Left hindlimb (tissue), 1 donor: ENCODE measurements at regions not wholly inside any gene's neighbourhood (a gene's known extent, or its start where the extent isn't known, plus 50 kb on each side); places are given as distances from the start of the nearest gene placed in this dataset.
"Not testable (repeated sequence)": the region's sequence is repeated elsewhere in the genome, so short reads cannot be mapped to it uniquely, and the experiment has no call there.

Experiments used
- DNase-seq: peaks from one replicate; pipeline ENCODE4 v3.0.0-alpha.2; 2018

DNA sequence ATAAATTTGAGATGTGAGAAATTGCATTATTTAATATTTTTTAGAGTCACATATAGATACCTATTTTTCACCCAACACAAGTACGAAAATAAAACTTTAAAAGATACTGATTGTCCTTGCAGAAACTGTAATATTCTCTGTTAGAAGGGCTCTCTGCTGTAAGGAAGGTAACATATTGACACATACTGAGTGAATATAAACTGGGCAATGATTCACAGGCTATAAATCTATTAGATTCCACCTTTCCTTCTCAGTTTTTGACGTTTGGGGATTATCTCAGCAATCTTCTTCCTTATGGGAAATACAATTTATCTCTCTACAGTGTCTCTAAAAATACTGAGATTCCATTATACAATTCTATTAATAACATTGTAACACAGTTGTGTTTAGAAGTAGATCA lies 229.1 kb upstream of the MAP2 start:
- no peak for DNase-seq

DNA sequence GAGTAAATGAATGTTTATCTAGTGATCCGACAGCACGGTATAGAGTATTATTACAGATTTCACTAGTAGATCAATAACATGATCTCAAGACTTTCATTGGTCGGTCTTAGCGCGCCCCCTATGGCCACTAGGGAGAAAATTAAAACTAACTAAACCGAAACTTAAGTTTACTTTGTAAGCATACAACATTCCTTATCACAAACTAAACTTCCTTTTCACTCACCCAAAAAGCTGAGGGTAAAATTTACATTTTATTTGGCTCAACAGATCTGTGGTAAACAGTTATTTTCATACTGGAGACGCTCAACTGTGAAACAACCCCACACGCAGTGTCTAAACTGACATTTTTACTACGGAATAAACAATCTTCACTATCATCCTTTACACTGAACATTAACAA lies 215.6 kb upstream of the MAP2 start:
- DNase-seq: no peak

DNA sequence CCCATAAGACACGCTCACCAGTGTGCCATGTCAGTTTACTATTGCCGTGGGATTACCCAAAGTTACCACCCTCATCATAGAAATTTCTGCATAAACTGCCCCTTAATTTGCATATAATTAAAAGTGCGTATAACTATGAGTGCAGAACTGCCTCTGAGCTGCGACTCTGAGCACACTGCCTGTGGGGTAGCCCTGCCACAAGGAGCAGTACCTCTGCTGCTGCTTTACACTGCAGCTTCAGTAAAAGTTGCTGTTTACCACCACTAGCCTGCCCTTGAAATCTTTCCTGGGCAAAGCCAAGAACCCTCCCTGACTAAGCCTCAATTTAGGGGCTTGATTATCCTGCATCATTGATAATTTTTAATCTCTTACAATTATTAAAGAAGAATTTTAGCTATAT lies 213.9 kb upstream of the MAP2 start:
- no peak for DNase-seq

DNA sequence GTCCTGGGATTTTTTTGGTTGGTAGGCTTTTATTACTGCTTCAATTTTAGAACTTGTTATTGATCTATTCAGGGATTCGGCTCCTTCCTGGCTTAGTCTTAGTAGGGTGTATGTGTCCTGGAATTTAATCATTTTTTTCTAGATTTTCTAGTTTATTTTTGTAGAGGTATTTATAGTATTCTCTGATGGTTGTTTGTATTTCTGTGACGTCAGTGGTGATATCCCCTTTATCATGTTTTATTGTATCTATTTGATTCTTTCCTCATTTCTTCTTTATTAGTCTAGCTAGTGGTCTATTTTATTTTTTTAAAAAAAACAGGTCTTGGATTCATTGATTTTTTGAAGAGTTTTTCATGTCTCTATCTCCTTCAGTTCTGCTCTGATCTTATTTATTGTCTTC lies 193.3 kb upstream of the MAP2 start:
- no peak for DNase-seq

DNA sequence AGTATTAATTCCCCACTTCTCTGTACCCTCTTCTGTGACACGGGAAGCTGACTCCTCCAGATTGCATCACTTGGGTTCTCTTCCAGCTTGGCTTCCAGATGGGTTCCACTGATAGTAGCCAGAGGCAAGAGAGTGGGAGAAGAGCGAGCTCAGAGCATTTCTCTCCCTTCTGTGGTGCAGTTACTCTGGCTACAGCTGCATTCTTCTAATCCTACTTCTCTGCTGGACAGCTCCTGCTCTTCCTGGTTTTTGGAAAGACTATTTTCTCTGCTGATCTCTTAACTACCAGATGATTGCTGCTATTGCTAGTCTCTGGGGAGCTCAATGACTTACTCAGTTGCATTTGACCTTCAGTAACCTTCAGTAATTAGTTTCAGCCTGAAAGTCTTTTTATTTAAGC lies 187.5 kb upstream of the MAP2 start:
- DNase-seq: no peak

DNA sequence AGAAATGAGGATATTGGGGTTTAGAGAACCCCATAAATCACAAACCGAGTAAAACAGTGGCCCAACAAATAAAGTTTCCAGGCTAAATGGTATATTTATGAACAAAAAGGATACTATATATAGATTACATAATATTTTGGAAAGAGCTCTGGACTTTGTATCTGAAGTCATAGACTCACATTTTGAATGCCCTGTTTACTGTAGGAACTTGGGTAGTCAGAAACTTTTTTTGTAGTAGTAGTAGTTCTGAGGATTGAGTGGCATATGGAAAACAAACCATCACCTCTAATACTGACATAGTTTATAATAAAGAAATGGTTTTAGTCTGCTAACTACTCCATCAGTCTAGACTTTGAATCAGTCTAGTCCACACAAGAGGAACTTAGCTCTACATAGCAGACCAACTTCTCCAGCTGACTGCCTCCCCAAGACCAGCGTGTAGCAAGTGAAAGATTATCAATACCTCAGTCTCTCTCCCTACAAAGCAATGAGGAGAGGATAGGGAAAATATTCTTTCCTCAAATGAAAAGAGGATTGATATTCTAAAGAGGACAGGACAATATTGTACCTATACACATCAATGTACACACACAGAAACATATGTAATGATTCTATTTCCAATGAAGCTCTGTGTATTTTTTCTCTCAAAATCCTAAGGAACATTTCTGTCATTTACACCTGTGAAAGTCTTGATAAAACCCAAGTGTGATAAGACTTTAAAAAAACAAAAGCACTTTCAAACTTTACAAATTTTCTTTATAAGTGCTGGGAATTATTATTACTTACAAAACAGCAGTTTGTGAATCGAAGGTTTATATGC lies 184.9 kb upstream of the MAP2 start:
- DNase-seq: no peak

DNA sequence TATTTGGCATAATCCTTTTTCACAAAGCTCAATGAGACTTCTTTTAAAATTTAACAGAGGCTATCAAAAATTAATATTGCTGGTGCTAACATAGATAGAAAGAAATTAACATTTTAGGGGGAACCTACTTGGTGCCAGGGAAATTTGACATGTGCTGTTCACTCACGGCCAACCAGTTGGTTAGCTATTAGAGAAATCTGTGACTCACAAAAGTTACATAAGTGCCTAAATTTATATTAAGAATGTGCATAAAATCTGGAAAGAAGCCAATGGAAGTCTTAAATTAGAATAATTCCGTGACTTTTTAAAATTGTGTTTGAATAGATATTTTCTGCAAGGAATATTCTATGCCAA lies 184.3 kb upstream of the MAP2 start:
- DNase-seq: no peak

DNA sequence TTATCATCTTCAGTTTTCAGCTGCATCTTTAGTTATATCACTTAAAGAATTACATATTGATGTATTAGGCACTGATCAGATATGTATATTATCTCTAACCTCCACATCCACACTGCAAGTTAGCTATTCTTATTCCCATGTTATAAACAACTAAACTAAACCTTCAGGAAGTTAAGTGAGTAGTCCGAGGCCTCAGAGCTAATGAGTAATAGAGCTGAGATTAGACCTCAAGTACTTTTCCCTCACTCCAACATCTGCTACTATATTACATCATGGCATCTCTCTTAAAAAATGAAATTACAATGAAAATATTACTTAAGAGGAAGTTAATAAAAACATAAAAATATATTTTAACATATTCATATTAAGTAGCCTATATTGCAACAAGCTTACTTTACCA lies 183.6 kb upstream of the MAP2 start:
- no peak for DNase-seq

DNA sequence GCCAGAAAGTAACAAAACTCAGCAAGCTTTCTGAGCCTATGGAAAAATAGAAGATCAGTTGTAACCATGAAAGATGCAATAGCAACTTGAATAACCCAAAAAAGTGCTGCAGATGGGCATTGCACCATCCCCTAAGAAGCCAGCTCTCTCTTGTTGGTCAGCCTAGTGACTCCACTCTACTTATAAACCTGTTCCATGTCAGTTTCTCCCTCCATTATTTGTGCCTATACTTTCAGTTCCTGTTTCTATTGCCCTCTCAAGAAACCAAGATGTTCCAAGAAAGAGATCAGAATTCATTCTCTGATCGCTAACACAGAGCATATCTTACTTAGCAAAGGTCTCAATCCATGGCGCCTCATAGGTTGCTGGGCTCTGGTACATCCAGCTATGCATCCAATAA lies 170.3 kb upstream of the MAP2 start:
- DNase-seq: no peak

DNA sequence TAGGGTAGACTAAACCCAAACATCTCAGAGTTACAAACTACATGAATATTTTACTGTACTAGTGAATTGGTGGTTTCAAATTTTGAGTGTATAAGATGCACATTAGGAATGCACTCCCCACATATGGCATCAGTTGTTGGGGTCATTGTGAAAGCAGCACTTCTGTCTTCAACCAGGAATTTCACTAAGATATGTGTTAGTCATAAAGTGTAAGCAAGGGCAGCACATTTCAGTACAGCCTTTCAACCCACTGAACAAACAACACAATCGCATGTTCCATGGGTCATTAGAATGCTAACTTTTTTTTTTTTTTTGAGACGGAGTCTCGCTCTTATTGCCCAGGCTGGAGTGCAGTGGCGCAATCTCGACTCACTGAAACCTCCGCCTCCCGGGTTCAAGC lies 164.1 kb upstream of the MAP2 start:
- no peak for DNase-seq

DNA sequence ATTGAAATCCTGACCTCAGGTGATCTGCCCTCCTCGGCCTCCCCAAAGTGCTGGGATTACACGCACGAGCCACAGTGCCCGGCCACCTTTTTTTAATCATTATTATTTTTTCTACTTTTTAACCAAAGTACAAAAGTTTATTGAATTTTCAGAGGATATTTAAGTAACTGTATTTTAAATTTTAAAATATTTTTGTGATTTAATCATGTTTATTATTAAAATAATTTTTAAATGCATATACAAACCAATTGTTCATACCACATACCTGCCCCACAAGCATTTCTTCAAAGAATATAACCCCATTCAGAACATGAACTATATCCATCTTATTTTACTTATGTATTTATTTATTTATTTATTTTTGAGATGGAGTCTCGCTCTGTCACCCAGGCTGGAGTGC lies 163.6 kb upstream of the MAP2 start:
- DNase-seq: no peak

DNA sequence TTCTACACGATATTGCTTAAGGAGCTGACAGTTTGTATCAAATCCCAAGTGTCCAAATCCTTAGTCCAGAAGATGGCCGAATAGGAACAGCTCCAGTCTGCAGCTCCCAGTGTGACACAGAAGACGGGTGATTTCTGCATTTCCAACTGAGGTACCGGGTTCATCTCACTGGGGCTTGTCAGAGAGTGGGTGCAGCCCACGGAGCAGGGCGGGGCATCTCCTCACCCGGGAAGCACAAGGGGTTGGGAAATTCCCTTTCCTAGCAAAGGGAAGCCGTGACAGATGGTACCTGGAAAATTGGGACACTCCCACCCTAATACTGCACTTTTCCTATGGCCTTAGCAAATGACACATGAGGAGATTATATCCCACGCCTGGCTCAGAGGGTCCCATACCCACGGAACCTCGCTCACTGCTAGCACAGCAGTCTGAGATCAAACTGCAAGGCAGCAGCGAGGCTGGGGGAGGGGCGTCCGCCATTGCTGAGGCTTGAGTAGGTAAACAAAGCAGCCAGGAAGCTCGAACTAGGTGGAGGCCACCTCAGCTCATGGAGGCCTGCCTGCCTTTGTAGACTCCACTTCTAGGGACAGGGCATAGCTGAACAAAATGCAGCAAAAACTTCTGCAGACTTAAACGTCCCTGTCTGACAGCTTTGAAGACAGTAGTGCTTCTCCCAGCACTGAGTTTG lies 162.3 kb upstream of the MAP2 start:
- not testable (repeated sequence) for DNase-seq

DNA sequence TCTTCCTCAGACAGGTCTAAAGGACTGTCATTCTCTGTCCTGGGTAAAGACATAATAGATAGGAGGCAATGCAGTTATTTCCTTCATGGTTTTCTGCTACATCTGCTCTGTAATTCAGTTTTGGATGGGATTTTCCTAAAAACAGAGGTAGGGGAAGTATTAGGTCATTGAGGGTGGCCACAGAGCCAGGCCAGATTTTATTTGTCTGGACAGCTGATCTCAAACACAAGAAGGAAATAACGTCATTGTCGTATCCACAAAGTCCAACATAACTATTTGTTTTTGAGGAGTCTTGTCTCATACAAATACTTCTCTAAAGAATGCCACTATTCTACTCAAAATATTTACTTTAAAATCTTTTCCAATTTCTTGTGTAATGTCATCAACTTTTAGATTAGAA lies 154.8 kb upstream of the MAP2 start:
- DNase-seq: no peak

DNA sequence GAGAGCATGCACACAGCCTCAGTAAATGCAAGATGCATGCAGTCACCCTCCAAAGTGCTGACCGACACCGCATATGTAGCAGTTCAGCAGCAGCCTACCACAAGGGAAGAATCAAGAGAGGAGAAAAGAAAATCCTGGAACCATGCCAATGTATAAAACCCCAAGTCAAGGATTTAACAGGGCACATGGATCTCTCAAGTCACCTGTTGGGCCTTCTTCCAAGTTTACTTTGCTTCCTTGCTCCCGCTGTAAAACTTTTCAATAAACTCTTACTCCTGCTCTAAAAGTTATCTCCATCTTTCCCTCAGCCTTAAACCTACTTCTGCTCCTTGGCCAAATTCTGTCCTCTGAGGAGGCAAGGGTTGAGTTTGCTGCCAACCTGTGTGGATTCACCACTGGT lies 147.8 kb upstream of the MAP2 start:
- DNase-seq: no peak

DNA sequence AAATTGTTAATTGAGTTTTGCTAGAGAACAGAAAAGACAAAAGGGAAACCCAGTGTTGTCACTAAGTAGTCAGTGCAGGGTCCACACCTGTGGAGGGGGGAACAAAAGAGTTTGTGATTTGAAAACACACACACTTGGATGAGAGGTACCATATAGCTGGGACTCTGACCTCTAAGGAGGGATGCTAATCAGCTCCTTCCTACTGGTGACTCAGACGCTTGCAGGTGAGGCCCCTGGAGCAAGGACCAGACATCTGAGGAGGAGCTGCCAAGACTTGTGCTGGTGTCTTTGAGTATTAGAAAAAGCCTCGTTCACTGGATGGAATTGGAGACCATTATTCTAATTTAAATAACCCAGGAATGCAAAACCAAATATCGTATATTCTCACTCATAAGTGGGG lies 146.4 kb upstream of the MAP2 start:
- DNase-seq: no peak

DNA sequence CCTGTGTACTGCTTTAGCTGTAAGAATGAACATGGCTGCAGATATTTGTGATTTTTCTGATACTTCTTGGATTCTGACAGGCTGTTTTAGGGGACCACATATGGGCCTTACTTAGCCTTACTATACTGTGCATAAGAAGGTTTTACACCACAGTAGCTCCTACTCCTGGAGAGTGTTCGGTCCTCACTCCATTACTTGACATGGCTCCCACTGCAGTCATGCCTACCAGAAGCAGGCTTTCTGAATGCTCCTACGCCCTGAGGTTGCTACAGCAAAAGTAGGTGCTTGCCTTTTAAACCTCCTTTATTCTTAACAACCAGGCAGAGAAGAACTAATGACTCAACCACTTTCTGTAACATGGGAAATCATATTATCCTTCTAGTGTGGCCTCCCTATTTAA lies 125.2 kb upstream of the MAP2 start:
- DNase-seq: no peak

DNA sequence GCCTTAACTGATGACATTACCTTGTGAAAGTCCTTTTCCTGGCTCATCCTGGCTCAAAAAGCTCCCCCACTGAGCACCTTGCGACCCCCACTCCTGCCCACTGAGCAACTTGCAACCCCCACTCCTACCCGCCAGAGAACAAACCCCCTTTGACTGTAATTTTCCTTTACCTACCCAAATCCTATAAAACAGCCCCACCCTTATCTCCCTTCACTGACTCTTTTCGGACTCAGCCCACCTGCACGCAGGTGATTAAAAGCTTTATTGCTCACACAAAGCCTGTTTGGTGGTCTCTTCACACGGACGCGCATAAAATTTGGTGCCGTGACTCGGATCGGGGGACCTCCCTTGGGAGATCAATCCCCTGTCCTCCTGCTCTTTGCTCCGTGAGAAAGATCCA lies 124.4 kb upstream of the MAP2 start:
- DNase-seq: not testable (repeated sequence)

DNA sequence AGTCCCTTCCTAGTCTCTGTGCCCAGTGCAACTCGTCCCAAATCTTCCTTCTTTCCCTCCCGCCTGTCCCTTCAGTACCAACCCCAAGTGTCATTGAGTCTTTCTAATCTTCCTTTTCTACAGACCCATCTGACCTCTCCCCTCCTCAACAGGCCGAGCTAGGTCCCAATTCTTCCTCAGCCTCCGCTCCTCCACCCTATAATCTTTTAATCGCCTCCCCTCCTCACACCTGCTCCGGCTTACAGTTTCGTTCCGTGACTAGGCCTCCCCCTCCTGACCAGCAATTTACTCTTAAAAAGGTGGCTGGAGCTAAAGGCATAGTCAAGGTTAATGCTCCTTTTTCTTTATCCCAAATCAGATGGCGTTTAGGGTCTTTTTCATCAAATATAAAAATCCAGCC lies 123.1 kb upstream of the MAP2 start:
- DNase-seq: not testable (repeated sequence)

DNA sequence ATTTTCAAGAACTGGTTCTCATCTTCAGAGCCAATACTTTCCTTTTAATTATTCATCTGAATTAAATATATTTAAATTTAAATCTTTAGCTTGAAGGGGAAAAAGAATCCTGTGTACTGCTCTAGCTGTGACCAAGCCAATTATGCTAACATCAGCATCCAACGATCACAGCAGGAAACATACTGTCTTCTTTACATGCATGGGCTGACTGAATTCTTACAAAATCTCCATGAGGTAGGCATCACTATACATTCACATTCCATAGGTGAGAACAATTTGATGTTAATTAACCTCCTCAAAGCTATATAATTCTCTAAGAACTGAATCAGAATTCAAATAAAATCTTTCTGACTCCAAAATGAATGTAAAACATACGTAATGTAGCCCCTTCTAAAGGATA lies 118.8 kb upstream of the MAP2 start:
- no peak for DNase-seq

DNA sequence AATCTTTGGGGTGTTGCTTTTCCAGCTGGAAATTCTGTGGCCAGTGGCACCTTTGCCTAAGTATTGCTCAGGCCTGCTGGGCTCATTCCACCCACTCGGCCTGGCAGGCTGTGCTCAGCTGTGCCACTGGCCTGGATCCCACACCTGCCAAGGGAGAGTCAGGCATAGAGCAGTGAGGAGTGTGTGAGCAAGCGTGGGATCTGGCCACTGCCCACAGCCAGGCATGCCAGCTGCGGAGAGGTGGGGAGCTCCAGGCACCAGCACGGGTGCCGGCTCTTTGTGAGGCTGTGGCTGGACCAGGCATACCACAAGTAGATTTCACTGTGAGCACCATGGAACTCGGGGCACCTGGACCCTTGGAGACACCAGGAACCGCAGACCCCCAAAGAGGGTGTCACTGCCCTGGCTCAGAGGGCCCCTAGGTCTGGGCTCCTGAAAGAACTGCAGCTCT lies 118.1 kb upstream of the MAP2 start:
- no peak for DNase-seq

DNA sequence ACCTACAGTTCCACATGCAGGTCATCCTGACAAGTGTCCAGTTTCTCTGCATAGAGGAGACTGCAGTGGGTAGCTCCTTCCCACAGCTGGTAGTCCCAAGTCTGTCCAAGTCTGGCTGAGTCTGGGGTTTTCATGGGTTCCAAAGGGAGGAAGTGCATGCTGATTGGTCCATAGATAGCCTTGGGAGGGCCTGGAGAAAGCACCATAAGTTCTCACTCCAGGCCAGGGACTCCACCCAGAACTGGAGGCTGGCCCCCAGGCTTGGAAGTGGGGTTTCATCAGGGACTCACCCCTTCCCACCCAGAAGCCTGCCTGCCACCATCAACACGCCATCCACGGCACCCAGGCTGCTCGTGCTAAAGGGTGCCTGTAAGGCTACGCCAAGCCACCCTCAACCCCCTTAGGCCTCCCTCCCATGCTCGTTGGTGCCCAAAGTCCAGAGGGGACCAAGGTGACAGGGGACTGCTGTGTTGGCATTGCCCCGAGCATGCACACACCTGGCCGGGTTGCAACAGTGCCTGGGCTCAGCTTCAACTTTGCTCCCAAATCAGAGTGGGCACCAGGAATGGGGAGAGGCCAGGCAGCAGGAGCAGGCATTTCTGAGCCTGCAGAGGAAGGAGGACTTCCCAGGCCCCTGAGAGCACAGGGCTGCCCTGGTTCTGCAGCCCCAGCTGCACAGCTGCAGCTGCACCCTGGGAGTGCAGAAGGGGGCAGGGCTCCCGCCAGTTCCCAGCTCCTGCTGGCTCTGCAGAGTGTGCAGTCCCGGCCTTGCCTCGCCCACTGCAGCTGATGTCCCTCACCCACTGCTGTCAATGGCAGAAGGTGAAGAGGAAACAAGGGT lies 116.5 kb upstream of the MAP2 start:
- no peak for DNase-seq

DNA sequence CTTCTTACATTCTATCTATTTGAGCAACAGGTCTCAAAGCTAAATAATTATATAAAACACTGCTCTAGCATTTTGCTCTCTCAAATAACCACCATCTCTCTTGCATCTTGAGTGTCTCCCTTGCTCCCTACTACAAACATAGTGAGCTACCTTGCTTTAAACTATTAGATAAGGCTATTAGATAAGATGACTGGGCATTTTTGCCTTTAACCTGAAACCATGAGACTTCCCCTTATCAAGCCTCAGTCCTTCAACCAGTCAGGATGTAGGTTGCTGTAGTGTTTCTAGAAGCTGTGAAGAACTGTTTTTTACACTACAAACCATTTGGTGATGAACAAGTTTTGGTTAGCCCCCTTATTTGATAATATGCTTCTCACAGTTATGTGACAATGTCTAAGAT lies 115.4 kb upstream of the MAP2 start:
- no peak for DNase-seq

DNA sequence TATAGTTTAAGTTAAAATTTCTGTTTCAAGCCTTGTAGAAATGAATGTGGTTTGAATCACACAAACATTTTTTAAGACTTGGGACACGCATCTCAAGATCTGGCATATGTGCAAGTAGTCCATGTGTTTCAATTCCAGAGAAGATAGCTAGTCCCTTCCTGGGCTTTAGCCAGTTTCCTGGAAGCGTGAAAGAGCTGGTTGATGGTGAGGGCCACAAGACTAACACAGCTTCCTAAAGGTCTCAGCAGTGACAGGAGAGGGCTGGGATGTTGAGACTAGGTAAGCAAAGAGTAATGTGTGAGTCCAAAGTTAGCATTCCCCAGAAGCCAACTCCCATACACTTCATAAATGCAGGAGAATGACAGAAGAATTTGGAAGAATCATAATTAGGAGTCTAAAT lies 111.9 kb upstream of the MAP2 start:
- no peak for DNase-seq

DNA sequence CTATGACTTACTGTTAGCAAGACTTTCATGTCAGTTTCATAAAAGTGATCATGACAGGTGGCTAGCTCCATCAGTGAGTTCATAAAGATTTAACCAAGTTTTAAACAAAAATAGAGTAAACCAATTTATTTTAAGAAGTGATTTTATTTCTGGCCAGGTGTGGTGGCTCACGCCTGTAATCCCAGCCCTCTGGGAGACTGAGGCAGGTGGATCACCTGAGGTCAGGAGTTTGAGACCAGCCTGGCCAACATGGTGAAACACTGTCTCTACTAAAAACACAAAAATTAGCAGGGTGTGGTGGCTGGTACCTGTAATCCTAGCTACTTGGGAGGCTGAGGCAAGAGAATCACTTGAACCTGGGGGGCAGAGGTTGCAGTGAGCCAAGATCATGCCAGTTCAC lies 111.4 kb upstream of the MAP2 start:
- not testable (repeated sequence) for DNase-seq
